Left cardiac atrium (tissue), 4 donors: ENCODE measurements at regions not wholly inside any gene's neighbourhood (a gene's known extent, or its start where the extent isn't known, plus 50 kb on each side); places are given as distances from the start of the nearest gene placed in this dataset.

ENCODE experiments used
- ATAC-seq, 2 donors: fragments of 200-7000 bp; cut with Tn5 transposase; one replicate each; pipeline ENCODE4 v1.9.1; 2020; ENCODE audit warnings: mild to moderate bottlenecking in 2 of 2, moderate library complexity in 2 of 2
- DNase-seq: peaks from one replicate; pipeline ENCODE4 v3.0.0-alpha.2; 2020
- intact Hi-C, 2 donors: fragments of 100-400 bp; cut with DNase I; formaldehyde crosslinking; loops; one replicate each; pipeline versions ENCODE4 v1.14.1 to v1.15.1; 2022 to 2023
- donor health status: DM: no; HTN: yes; CAD: no.
- donor health status: DM: no; HTN: yes; CAD: no; lungs with severe emphysema.
- donor health status: DM: yes; HTN: yes; CAD: no.
- donor health status: Dilated cardiomyopathy.

GRCh38 chr4:107269175-107269574 is 233.1 kb upstream of the DKK2 start:
- intact Hi-C loops: no loop called here
- DNase-seq: no peak

GRCh38 chr4:107265859-107266258 is 229.7 kb upstream of the DKK2 start:
- ATAC-seq: no peak
- intact Hi-C loops: no loop called here
- DNase-seq: no peak

More at GRCh38 chr4:107269175-107269574, 233.1 kb upstream of the DKK2 start:
- ATAC-seq: no peak

GRCh38 chr4:107261241-107261874 is 225.2 kb upstream of the DKK2 start:
- no peak for ATAC-seq
- no peak for DNase-seq
- intact Hi-C loops: no loop called here

- intact Hi-C loops: no loop called here
- DNase-seq (no peak), ATAC-seq (no peak)
Observed at GRCh38 chr4:107258359-107258758, 222.2 kb upstream of the DKK2 start.

GRCh38 chr4:107255596-107255995 is 219.5 kb upstream of the DKK2 start:
- DNase-seq (no peak), ATAC-seq (no peak)
- intact Hi-C loops: no loop called here

GRCh38 chr4:107255114-107255513 is 219.0 kb upstream of the DKK2 start:
- intact Hi-C loops: no loop called here
- DNase-seq (no peak), ATAC-seq (no peak)

DNA sequence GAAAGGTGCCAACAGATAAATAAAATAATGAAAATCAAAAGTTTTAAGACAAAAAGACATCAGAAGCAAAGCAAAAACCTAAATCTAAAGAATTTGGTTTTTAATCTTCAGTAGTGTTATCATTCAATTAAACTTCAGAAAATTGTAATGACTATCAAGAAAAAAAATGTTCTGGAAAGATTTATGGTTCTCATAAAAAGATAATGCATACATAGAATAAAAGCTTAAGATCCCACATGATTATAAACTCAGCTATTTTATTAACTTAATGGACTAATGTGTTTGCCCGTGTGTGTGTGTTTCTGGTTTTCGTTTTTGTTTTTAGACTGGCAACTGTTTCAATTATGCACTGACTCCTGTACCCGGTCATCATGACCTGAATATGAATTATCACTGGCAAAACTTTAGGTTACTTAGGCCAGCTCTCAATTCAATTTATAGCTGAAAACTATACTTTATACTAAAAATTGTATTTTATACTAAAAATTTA is 217.5 kb upstream of the DKK2 start:
- DNase-seq (no peak), ATAC-seq (no peak)
- intact Hi-C loops: no loop called here

GRCh38 chr4:107253090-107253489 is 217.0 kb upstream of the DKK2 start:
- no peak for DNase-seq
- ATAC-seq: no peak
- intact Hi-C loops: no loop called here

DNA sequence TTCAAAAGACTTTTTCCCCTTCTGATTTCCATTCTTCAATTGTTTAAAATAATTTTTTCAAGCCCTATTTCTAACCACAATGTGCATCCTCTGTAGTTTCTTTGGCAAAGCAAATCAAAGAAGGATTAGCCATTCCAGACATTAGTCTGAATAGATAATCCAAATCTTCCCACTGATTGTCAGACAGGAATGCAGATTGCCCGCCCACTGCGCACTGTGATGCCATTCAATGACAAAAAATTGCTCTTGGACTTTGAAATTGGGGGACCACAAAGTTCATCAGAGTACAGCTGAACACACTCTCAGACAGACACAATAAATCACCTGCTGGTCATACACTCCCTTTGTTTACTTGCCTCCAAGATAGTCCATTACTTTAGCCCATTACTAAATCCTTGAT is 216.5 kb upstream of the DKK2 start:
- no peak for DNase-seq
- no peak for ATAC-seq
- intact Hi-C loops: no loop called here

DNA sequence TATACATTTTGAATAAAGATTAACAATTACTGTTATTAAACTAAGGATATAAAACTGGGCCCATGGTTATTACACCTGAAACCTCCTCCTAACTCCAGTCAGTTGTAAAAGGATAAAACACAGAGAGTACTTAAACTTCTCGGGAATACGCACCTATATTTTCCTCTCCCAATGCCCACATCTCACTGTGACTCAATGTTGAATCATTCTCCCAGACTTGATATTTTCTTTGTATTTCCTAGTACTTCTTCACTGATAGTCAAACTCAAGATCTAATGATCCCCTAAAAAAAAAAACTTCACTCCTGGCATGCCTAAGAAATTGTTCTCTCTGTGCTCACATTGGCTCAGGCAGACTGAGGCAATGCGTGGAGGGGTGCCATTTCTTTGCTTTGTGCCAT is 212.5 kb upstream of the DKK2 start:
- ATAC-seq: no peak
- intact Hi-C loops: no loop called here
- no peak for DNase-seq

DNA sequence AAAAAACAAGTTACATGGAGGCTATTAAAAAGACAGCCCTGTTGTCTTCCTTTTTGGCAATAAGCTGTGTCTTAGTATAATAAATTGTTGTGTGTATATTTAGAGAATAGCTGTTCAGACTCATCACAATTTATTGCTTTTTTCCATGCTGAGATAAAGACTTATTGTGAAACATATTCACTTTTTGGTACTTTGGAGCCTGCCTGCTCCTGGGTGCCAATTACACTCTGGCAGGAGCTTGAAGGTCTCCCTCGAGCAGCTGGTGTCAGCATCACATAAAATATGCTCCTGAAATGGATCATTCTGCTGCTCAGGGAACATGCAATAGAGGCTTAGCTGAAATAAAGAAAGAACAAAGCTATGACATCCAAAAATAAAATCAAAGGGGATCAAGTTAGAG is 211.6 kb upstream of the DKK2 start:
- no peak for ATAC-seq

GRCh38 chr4:107246761-107247160 is 210.6 kb upstream of the DKK2 start:
- ATAC-seq: no peak
- intact Hi-C loops: no loop called here
- DNase-seq: no peak

More for the DNA sequence above, 211.6 kb upstream of the DKK2 start:
- no peak for DNase-seq
- intact Hi-C loops: no loop called here

GRCh38 chr4:107243141-107243781 is 207.1 kb upstream of the DKK2 start:
- DNase-seq (no peak), ATAC-seq (no peak)
- intact Hi-C loops: no loop called here

- DNase-seq (no peak), ATAC-seq (no peak)
- intact Hi-C loops: no loop called here
Observed at GRCh38 chr4:107220976-107221375, 184.9 kb upstream of the DKK2 start.

DNA sequence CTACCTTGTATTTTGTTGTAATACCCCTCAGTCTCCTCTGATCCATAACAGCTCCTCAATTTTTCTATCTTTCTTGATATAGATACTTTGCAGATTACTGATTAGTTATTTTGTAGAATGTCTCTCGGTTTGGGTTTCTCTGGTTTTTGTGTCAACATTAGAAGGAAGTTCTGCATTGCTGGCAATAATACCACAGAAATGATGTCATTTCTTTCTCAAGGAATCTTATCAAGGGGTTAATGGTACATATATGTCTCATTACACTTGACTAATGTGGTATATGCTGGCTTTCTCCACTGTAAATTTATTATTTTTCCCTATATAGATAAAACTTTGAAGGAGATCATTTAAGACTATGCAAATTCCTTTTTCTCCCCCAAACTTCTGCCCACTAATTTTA is 183.6 kb upstream of the DKK2 start:
- ATAC-seq (no peak), DNase-seq (no peak)
- intact Hi-C loops: no loop called here

- DNase-seq: no peak
- intact Hi-C loops: no loop called here
- no peak for ATAC-seq
Observed at GRCh38 chr4:107216379-107216778, 180.3 kb upstream of the DKK2 start.

GRCh38 chr4:107215222-107215621 is 179.1 kb upstream of the DKK2 start:
- no peak for ATAC-seq
- intact Hi-C loops: no loop called here
- DNase-seq: no peak

- ATAC-seq (no peak), DNase-seq (no peak)
- intact Hi-C loops: no loop called here
Observed at GRCh38 chr4:107213880-107214279, 177.8 kb upstream of the DKK2 start.

DNA sequence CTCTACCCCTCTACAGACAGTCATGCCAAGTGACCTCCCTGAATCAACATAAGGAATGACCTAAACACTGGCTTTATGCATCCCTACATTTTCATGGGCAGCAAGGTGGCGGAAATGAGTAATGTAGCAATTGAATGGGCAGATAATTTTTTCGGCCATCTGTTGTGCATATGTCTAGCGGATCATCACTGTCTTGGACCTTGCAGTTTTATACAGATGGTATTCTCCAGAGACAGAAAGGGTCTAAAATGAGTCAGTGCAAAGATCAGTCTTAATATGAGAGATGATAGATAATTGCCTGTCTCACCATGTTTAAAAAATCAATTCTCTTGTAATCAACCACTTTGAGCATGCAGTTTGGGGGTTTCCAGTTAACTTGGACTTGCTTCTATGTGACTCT is 177.3 kb upstream of the DKK2 start:
- intact Hi-C loops: no loop called here
- no peak for DNase-seq
- ATAC-seq: no peak

DNA sequence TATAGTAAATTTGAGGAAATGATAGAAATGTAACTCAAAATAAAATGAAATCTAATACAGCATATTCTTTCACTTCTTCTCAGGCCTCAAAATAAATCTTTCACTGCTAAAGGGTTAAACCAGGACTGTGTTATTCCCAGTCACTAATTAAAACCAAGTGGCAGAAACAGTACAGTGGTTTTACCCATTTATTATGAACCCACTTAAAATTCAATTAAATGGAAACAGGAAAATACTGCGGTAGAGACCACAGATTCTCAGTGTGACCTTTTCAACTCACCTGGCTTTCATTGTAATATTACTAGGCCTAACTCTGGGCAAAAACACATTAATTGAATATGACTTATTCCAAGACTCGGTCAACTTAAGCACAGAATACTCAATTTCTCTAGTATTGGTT is 176.5 kb upstream of the DKK2 start:
- ATAC-seq (no peak), DNase-seq (no peak)
- intact Hi-C loops: no loop called here
